ENCODE measurements at regions not wholly inside any gene's neighbourhood (a gene's known extent, or its start where the extent isn't known, plus 50 kb on each side); places are given as distances from the start of the nearest gene placed in this dataset.
A peak's percentile ranks its signal among the peaks of the same experiment; 100 is the strongest.

DNA sequence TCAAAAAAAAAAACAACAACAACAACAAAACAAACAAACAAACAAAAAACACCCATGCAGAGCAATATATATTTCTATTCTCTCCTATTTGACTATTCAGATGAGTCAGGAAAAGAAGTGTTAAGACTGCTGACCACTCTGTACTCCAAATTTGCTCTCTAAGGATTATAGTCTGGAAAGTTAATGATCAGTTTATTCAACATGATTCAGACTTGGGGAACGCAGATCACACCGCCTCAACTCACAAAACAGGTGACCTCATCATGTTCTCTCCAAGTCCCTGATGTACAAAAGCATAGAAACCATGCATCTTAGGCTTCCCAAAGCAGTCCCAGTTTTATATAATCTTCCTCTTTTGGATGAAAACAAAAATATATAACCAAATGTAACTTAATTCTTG is 51.9 kb upstream of the PRRC2C start:
- no peak overlapping the region for H3K4me3 ChIP-seq (ENCODE audit: low read depth, low read length)
- peak; percentile 27 for DNase-seq (ENCODE audit: low read depth)
- TF ChIP-seq, protein P1, sequence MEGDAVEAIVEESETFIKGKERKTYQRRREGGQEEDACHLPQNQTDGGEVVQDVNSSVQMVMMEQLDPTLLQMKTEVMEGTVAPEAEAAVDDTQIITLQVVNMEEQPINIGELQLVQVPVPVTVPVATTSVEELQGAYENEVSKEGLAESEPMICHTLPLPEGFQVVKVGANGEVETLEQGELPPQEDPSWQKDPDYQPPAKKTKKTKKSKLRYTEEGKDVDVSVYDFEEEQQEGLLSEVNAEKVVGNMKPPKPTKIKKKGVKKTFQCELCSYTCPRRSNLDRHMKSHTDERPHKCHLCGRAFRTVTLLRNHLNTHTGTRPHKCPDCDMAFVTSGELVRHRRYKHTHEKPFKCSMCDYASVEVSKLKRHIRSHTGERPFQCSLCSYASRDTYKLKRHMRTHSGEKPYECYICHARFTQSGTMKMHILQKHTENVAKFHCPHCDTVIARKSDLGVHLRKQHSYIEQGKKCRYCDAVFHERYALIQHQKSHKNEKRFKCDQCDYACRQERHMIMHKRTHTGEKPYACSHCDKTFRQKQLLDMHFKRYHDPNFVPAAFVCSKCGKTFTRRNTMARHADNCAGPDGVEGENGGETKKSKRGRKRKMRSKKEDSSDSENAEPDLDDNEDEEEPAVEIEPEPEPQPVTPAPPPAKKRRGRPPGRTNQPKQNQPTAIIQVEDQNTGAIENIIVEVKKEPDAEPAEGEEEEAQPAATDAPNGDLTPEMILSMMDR (IDR thresholded peaks at IDR 0.05; ENCODE audit: insufficient read depth, low read depth, low read length) = no peak

DNA sequence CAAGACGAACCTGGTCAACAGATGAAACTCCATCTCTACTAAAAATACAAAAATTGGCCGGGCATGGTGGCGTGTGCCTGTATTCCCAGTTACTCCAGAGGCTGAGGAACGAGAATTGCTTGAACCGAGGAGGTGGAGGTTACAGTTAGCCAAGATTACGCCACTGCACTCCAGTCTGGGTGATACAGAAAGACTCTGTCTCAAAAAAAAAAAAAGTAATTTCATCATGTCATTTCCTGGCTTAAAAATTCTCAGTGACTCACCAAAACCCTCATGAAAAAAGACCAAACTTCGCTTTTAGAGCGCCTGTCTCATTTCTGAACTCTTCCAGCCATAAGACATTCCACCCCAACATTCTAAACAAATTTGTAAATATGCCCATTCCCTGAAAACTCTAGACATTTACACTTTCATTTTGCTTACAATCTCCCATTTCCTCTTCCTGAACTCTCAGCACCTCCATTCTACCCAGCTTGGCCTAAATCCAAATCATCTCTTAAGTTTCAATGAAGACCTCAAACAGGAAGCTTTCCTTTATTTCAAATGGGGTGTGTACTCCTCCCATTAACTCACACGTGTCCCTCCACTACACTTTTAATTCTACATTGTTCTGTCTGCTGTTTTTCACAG is 50.5 kb upstream of the PRRC2C start:
- peak; percentile 87 for DNase-seq (ENCODE audit: low read depth)
- H3K4me3 ChIP-seq (ENCODE audit: low read depth, low read length) = peak overlapping the region; percentile 19
- TF ChIP-seq, protein P1 (IDR thresholded peaks at IDR 0.05; ENCODE audit: insufficient read depth, low read depth, low read length) = no peak
